GM18498 (cell line): ENCODE measurements at regions not wholly inside any gene's neighbourhood (a gene's known extent, or its start where the extent isn't known, plus 50 kb on each side); places are given as distances from the start of the nearest gene placed in this dataset.

Experiments
- ATAC-seq: cut with Tn5 transposase; IDR thresholded peaks from one replicate; pipeline ENCODE4 v1.9.1; 2021; ENCODE audit warnings: mild to moderate bottlenecking, moderate library complexity; ENCODE audit not compliant: unreplicated experiment

DNA sequence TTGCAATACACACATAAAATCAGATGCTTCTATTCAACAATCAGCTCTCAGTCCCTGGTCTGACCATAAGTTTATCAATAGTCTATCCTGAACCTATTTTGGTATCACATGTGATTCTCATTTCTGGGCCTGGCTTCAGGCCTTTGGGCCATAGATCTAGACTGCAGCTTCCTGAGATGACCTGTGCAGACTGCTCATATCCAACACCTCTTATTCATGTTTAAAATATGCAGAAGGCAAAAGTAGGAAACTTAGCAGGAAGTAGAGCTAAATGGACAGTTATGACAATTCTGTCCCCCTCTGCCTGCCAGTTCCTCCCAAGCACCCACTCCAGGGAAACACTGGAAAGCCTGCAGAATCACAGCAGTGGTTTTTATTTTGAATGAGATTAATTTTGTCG lies 53.3 kb downstream of the C7orf25 start:
- ATAC-seq, result no peak

DNA sequence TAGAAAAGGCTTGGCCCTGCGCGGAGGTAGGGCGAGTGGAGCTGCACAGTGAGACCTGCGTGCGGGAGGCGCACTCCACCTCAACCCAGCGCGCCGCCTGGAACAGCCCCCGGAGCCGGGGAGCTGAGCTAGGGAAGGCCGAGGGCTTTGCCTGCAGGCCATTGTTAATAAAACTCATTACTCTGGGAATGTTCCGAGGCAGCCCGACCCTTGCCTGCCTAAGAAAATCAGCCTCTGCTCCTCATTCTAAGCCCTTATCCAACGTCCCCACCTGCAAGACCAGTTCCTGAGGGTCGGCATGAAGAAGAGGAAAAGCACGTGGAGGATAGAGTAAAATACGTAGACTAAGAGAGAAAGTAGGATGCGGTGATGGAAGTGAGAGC lies 55.3 kb downstream of the C7orf25 start:
- no peak for ATAC-seq

DNA sequence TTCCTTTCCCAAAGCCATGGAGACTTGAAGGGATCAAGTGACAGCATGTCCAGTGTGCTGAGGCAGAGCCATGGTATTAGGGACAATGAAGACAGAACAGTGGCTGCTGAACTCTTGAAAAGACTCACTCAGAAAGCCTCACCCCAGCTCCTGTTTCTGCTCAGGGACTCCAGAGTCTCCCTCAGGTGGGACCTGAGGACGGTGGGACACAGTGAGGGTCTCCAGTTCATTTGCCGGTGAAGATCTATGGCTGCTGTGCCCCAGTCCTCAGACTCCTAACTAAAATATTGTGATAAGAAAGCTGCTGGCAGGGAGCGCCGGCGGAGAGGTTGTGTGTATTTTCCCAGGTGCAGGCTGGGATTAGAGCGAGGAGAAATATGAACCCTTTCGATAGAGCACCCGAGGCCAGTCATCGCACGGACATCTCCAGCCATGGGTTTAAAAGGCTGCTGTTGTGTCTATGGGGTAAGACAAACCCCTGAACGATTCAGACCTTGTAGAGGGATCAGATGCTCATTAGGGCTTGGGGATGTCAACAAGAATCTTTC lies 57.2 kb downstream of the C7orf25 start:
- ATAC-seq, result no peak

DNA sequence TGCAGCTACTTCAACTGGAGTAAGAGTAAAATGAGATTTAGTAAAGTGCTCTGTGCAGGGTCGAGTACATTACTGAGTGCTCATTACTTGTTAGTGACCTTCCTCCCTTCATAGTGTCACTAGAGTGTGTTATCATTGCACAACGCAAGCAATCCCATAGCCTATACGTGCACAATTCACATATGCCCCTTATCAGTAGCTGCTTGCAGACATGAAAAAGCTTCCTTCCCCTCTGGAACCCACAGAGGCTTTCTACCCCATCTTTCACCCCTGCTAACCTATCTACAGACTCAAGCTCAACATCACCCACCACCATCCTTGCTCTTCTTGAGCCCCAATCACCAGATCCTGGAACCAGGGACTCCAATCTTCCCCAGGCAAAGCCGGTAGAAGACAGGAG lies 59.3 kb downstream of the C7orf25 start:
- no peak for ATAC-seq

DNA sequence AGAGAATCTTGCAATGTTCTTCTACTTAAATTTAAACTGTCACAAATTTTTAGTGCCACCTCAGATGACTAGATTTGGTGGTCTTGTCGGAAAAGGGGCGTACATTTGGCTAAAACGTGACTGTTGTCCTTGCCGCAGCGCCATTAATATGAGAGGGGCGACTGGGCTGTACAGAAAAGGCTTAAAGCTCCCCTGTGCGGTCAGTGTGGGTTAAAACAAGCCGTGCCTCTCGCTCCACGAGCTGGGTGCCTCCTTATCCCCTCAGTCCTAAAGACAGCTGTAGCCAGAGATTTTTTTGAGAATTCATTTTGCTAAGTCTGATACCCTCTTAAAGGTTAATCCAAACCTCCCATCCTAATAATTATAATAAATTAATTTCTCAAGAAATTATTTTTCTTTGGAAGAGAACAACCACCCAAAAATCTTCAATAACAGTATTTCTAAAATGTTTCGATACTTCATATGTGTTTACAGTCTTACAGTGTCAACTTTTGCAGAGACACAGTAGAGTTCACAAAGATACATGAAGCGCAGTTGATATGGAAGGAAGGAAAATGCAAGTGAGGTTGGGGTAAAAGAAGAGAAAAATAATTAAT lies 68.6 kb downstream of the C7orf25 start:
- ATAC-seq, result peak; percentile 70

DNA sequence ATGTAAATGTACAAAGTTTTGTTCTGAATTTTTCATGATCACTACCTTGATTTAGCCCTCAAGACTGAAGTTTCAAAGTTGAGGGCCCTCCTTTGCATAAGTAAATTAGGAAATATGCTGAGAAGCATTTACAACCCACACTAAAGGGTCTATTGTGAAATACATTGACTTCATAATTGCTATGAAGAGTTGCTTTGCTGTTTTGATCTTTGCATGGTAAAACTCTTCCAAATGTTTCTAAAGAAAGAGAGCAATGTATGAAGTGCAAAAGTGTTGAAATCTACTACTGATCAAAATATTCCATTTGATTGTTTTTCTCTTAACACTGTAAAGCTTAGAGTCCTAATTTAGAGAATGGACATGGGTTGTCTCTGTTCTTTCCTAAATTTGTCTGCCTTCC lies 77.2 kb downstream of the C7orf25 start:
- no peak for ATAC-seq

DNA sequence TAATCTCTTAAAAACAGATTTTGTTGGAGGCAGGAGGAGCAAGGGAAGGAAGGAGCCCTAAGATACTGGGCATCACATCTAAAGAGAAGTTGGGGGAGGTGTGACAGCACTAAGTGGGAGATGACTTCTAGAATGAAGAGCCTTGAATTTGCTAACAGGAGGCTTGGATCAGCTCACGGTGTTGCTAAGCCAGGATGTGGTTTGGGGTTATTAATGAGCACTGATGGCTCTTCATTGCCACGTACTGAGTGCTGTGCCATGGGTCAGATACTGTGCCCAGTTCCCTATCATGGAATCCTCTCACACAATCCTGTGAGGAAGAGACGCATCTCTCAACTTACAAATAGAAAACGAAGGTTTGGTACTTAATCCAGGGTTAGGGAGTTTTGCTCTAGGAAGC lies 78.5 kb downstream of the C7orf25 start:
- no peak for ATAC-seq

DNA sequence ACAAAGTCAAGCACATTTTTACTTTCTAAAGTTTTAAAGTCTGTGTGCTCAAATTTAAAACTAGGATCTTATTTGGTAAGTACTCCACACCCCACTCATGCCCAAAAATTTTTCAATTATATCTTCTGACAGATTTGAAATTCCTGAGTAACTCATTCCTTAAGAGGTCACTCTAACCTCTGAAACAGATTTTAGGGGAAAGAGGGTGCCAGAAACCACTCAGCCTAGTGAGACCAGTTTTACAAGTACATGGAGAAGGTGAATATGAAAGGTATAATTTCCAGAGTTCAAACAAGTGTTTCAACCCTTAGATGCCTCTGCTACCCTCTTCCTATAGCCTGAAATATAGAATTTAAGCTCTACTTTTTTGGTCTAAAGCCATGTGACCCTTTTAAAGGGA lies 79.2 kb downstream of the C7orf25 start:
- no peak for ATAC-seq

DNA sequence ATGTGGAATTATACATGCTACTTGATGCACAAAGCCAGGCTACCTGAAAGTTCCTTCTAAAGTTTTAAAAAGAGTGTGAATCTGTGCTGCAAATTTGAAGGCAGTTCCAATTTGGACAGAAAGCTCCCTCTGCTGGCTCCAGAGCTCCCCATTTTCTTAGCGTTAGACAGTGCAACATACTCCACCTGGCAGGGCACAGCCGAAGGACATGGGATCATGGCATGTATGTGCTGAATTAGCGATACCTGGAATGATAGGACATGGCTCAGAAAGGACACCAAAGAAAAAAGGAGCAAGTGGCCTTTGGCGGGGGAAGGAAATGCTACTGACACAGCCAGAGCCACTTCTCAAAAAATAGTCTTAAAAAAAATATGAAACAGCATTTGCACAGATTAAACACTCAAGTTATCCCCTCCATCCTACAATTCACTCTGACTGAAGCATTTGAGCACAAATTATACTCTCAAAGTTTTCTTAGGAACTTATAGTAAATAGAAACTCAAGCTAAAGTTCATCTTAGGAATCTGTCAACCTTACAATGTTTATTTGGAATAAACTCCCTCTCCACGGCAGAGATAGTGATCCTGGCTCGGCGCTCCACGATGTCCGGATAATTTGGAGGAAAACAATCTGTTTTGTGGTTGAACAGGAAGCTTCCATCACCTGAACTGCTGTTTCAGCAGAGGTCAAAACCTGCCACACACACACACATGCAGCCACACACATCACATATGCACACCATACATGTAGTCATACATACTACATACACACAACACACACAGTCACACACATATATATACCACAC lies 80.0 kb downstream of the C7orf25 start:
- ATAC-seq, result no peak

DNA sequence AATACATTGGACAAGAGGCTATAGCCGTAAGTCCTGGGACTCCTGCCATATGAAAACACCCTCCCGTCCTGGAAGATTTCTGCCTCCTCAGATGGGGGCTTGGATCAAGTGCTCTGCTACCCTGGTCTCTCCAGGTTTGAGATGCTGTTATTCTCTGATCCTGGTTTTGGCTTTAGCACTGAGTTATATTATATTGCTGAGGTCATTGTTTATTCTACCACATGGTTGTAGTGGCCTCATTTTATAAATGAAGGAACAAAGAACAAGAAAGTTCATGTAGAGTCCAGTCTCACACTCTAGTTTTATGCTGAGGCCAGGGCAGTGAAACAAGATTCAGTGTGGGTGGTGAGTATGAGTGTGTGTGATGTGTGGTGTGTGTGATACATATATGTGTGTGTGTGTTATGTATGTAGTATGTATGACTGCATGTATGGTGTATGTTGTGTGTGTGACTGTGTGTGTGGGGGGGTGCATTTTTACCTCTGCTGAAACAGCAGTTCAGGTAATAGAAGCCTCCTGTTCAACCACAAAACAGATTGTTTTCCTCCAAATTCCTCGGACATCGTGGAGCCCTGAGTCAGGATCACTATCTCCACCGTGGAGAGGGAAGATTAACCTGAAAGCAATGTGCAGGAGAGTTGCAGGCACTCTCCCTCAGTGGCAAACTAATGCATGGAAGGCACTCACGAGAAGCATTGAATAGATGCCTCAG lies 80.7 kb downstream of the C7orf25 start:
- ATAC-seq, result no peak

DNA sequence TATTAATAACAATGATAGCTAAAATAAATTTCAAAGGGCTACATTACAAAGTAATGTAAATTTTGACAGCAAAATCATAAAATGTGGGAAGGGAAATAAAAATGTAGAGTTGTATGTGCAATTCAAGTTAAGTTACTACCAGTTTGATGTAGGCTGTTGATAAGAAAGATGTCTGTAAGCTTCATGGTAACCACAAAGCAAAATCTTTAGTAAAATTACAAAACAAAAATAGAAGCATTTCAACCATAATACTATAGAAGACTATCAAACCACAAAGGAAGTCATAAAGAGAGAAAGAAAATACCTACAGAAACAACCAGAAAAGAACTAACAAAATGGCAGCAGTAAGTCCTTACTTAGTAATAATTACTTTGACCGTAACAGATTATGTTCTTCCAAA lies 99.1 kb downstream of the C7orf25 start:
- no peak for ATAC-seq

DNA sequence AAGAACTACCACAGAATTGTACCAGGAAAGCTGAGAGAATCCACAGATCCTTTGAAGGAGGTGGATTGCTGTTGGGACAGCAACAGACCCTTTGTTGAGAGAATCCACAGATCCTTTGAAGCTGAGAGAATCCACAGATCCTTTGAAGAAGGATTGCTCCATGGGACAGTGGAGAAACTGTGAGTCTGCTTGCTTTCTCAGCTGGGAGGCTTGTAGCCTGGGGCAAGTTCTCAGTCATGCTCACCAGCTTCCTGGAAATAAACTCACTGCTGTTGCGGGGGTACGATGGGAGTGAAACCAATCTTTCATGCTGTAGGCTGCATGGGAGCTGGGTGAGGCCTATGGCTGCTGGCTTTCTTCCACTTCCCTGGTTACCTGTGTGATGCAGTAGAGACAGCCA lies 106.3 kb downstream of the C7orf25 start:
- ATAC-seq, result no peak

DNA sequence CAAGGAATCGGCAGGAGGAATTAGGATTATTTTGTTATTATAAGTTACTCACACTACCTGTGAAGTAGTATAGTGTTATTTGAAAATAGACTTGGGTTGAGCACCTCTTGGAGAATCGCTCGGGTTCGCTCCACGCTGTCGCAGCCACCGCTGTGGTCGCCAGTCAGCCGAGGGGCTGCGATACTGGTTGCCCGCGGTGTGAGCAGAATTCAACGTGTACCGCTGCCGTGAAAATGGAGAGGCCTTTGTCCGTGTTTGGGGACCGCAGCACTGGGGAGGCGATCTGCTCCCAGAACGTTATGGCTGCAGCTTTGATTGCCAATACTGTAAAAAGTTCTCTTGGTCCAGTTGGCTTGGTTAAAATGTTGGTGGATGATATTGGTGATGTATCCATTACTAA lies 117.2 kb downstream of the C7orf25 start:
- no peak for ATAC-seq

DNA sequence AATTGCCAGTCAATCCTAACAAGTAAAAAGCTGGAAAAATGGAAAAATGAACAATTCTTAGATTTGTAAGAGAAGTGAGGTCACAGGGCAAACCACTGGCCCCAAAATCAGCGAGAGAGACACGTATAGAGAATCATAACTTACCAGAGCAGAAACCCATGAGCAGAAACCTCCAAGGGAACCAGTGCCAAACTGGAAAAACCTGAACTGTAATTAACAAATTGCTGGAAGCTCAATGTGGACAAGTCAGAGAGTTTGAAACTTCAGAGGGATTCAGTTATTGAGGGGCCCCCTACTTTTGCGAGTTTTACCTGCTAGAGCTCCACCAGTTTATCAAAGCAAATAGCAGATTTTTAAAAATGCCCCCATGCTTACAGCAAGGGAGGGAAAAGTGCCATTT lies 119.0 kb downstream of the C7orf25 start:
- no peak for ATAC-seq

DNA sequence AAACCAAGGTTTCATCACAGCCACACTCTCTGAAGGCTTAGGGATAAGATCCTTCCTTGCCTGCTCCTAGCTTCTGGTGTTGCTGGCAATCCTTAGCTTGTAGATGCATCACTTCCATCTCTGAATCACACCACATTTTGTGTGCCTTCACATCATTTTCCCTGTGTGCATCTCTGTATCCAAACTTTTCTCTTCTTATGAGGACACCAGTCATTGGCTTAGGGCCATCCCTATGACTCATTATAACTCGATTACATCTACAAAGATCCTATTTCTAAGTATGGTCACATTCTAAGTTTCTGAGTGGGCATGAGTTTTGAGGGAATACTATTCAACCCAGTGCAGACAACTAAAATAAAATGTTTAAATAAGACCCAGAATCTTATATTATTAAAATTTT lies 121.7 kb downstream of the C7orf25 start:
- no peak for ATAC-seq

DNA sequence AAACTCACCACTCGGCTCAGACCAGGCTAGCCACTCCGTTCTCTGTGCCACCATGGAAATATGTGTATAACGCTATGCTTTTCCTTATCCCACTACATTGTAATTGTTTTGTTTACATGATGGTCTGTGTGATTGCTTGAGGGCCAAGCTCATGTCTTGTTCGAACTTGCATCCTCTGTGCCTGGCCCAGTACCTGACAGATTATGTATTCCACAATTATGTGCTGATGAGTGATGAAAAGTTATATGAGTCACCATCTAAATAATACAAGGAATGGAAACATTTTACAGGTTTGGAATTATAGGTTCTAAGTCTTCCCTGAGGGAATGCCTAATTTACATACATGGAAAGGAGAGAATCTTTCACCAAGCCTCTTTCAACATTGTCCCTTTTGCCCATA lies 137.4 kb downstream of the C7orf25 start:
- ATAC-seq, result no peak

DNA sequence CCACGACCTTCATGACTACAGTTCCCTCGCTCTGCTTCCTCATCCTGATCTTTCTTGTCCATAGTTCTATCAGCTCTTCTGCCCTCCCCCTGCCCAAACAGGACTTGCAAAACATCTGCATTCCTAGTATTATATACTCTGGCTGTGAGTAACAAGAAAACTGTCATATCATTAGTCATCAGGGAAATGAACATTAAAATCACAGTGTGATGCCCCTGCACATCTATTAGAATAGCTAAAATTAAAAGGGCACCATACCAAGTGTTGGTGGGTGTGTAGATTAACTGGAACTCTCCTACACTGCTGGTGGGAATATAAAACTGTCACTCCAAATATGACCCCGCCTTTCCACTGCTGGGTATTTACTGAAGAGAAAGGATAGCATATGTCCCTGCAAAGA lies 141.8 kb downstream of the C7orf25 start:
- no peak for ATAC-seq

DNA sequence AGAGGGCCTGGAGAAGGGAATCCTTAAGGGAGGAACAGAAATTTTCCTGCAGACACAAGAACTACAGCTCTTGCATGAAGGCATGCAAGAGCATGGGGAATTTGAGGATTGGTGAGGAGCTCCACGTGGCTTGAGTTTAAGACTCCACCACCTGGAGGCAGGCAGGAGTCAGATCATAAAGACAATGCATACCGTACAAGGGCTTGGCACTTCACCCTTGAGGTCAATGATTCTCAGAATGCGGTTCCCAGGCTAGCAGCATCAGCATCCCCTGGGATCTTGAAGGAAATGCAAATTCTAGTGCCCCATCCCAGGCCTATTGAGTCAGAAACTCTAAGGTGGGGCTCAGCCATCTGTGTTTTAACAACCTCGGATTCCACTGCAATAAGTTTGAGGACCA lies 143.8 kb downstream of the C7orf25 start:
- ATAC-seq, result no peak

DNA sequence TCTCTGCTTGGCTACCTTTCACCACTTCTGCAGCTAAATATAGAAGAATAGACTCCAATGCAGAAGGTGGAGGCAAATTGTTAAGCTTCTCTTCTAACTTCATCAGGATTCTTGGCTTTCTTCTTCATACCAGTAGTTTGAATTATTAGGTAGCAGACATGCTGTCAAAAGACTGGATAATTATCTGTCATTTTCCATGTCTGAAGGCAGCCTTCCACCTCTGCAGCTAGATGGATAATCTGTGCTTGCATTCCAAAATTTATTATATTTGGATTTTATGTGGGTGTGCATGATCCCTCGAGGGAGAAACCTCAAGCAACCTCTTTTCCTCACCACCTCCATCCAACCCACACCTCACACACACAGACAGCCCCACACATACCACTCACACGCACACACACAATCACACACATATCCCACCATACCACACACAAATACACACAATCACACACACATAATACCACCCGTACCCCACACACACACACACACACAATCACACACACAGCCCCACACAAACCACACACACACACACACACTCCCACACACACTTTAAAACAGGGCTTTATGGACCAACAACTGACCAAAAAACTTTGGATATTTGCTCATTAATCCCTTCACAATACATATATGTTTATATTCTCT lies 145.0 kb downstream of the C7orf25 start:
- no peak for ATAC-seq

DNA sequence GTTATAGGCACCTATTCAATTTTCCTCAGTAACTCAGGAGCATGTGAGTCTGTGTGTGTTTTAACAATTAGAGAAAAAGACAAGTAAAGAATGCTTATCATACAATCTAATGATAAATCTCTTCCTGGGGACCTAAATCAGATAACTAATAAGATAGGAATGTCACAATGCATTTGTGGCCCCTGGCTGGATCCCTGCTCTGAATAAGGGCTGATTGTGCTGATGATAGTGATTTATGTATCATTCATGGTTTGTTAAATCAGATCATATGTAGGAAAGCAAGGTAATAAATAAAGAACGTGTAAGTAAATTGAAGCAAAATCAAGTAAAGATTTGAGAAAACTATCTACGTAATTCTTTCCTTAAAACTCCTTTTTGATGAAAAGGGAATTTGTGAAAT lies 145.9 kb downstream of the C7orf25 start:
- ATAC-seq, result no peak

DNA sequence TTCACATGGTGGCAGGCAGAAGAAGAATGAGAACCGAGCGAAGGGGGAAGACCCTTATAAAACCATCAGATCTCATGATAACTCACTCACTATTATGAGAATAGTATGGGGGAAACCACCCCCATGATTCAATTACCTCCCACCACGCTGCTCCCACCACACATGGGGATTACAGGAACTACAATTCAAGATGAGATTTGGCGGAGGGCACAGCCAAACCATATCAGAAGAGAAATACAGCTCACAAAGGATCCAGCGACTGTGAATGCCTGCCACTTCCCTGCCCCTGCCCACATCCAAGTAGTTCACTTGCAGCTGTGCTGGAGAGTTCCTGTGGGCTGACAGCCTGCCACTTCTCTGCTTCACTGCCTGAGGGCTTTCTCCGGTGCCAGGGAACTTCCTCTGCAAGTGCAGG lies 148.7 kb downstream of the C7orf25 start:
- ATAC-seq, result no peak
